ENCODE measurements at regions not wholly inside any gene's neighbourhood (a gene's known extent, or its start where the extent isn't known, plus 50 kb on each side); places are given as distances from the start of the nearest gene placed in this dataset.
"Not testable (repeated sequence)": the region's sequence is repeated elsewhere in the genome, so short reads cannot be mapped to it uniquely, and the experiment has no call there.

- DNase-seq, result no peak
Measured at GRCh38 chr4:54403700-54404453, 174.8 kb downstream of the PDGFRA start.

- DNase-seq, result not testable (repeated sequence)
Measured at GRCh38 chr4:54409270-54409817, 180.3 kb downstream of the PDGFRA start.

GRCh38 chr4:54414545-54414944, 185.5 kb downstream of the PDGFRA start:
- no peak for DNase-seq

- DNase-seq, result no peak
Measured at GRCh38 chr4:54417476-54417875, 188.4 kb downstream of the PDGFRA start.

GRCh38 chr4:54418468-54418867, 189.4 kb downstream of the PDGFRA start:
- no peak for DNase-seq

- DNase-seq, result no peak
Measured at GRCh38 chr4:54423066-54423465, 194.0 kb downstream of the PDGFRA start.

- no peak for DNase-seq
Measured at GRCh38 chr4:54427826-54428225, 198.7 kb downstream of the PDGFRA start.

- DNase-seq, result no peak
Measured at GRCh38 chr4:54428940-54429339, 199.8 kb downstream of the PDGFRA start.

- DNase-seq, result no peak
Measured at GRCh38 chr4:54433686-54434085, 204.6 kb downstream of the PDGFRA start.

- DNase-seq, result no peak
Measured at GRCh38 chr4:54439831-54440243, 210.7 kb downstream of the PDGFRA start.

- DNase-seq, result no peak
Measured at GRCh38 chr4:54440394-54441136, 211.5 kb downstream of the PDGFRA start.

- no peak for DNase-seq
Measured at GRCh38 chr4:54445866-54446265, 211.9 kb upstream of the KIT start.

GRCh38 chr4:54446581-54446980, 211.2 kb upstream of the KIT start:
- no peak for DNase-seq

GRCh38 chr4:54447304-54447703, 210.5 kb upstream of the KIT start:
- no peak for DNase-seq

- DNase-seq, result no peak
Measured at GRCh38 chr4:54449999-54450398, 207.8 kb upstream of the KIT start.

- not testable (repeated sequence) for DNase-seq
Measured at GRCh38 chr4:54466960-54467359, 190.8 kb upstream of the KIT start.

- DNase-seq, result no peak
Measured at GRCh38 chr4:54473077-54473545, 184.6 kb upstream of the KIT start.

- no peak for DNase-seq
Measured at GRCh38 chr4:54473798-54474197, 184.0 kb upstream of the KIT start.

GRCh38 chr4:54475546-54475945, 182.2 kb upstream of the KIT start:
- no peak for DNase-seq

GRCh38 chr4:54482529-54483200, 175.1 kb upstream of the KIT start:
- DNase-seq, result no peak

GRCh38 chr4:54484383-54484782, 173.4 kb upstream of the KIT start:
- DNase-seq, result no peak

GRCh38 chr4:54487491-54487890, 170.3 kb upstream of the KIT start:
- DNase-seq, result no peak

- no peak for DNase-seq
Measured at GRCh38 chr4:54493862-54494261, 163.9 kb upstream of the KIT start.
